ENCODE measurements at regions not wholly inside any gene's neighbourhood (a gene's known extent, or its start where the extent isn't known, plus 50 kb on each side); places are given as distances from the start of the nearest gene placed in this dataset.

- TF ChIP-seq CTCF (conservative IDR thresholded peaks at IDR 0.05) (no peak), EZH2 (IDR thresholded peaks at IDR 0.05; ENCODE audit: low read depth) (no peak)
Observed at GRCh38 chr1:208475449-208475848, 231.3 kb upstream of the PLXNA2 start.

Data from PC-9 (cell line).